ENCODE measurements at regions not wholly inside any gene's neighbourhood (a gene's known extent, or its start where the extent isn't known, plus 50 kb on each side); places are given as distances from the start of the nearest gene placed in this dataset.
"Not testable (repeated sequence)": the region's sequence is repeated elsewhere in the genome, so short reads cannot be mapped to it uniquely, and the experiment has no call there.

GRCh38 chr5:130546211-130546610 lies 618.8 kb downstream of the HINT1 start:
- DNase-seq = no peak

- DNase-seq = no peak
These were observed 619.8 kb downstream of the HINT1 start for GRCh38 chr5:130545291-130545690.

DNA sequence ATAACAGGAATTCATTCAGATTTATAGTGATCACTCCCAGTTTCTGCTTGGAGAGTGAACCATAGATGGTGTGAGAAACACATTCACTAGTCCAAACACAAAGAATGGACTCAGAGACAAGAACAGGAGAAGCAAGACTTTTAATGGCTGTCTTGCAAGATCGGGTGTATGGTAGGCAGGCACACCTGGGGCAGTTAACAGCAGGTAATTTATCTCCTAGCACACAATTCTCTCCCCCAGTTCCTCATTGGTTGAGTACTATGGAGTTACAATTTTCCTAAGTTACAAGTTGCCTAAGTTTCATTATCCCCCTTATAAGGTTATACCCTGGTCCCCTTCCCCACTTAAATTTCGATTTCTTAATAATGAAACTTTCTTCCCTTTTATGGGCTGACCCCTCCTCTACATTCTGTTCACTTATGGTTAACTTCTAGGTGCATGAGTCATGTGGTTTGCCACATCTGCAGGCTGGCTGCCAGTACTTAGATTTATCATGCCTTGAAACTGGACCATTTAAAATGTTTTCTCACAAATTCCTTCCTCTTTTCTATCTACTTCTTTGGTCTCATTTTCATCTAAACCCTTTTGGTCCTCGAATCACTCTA lies 623.3 kb downstream of the HINT1 start:
- DNase-seq = no peak

DNA sequence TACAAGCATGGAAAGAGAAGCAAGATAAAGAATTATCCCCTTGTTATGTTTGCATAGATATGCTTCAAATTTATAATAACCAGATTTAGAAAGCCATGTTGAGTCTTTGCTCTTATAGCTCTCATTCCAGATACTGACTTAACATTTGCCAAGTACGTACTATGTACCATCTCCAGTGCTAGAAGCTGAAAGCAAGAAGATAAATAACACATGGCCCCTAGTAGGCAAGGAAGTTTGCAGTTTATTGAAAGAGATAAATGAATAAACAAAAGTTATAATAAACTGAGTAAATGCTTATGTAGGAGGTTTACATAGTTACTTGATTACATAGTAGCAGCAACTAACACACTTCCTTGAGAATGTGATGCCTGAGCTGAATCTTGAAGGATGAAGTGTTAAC lies 628.4 kb downstream of the HINT1 start:
- no peak for DNase-seq

DNA sequence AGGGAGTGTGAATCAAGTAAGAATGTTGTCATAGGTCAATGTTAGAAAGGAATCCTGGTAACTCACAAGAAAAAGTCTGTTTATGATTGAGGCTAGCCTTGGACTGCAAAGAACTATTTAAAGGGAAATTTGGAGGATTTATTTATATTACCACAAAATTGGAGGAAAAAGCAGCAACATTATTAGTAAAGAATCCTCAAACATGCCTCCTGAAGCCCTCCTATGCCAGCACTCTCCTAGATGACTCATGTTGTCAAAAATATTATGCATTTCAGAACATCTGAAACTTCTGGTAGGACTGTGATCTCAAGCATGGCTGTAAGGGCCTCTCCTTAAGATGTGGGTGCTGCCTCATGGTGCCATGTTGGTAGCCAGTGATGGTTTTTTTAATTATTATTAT lies 628.5 kb downstream of the CHSY3 start:
- no peak for DNase-seq

DNA sequence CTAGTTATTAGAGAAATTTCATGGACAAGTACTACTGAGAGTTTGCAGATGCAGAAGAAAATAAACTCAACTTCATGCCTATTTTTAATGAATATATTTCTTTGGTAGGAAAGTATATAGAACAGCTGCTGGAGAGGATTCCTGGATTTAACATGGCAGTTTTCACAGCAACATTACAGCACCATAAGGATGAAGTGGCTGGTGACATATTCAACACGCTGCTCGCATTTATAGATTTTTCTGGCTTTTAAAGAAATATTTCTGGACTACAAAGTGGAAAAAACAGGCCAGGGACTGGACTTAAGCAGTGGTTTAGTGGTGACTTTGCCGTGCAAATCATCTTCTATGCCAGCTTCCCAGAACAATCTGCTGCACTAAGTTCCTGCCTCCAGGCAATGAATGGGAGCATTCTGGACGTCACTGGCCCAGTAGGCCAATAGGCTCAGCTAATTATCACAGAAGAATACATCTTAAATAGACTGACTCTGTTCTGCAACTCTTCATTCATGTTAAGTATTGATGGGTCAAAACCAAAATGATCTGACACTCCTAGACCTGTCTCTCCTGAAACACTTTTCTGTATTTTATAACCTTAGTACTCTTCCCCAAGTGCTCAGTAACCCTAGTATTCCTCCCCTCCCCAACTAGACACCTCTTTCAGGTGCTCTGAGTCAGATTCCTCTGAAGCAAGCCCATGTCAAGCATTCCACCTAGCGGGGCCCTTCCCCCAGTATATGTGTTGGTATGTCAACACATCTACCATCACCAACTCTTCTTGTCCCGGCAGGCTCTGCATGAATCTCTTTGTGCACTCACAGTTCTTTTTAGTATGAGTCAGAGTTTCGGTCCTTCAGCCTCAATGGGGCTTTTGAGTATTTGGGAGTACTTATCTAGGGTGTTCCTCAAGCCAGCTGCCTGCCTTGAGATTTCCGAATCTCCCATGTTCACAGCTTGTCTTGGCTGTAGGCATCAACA lies 625.5 kb downstream of the CHSY3 start:
- DNase-seq = no peak

- DNase-seq = no peak
These were observed 624.8 kb downstream of the CHSY3 start for GRCh38 chr5:130529111-130529510.

DNA sequence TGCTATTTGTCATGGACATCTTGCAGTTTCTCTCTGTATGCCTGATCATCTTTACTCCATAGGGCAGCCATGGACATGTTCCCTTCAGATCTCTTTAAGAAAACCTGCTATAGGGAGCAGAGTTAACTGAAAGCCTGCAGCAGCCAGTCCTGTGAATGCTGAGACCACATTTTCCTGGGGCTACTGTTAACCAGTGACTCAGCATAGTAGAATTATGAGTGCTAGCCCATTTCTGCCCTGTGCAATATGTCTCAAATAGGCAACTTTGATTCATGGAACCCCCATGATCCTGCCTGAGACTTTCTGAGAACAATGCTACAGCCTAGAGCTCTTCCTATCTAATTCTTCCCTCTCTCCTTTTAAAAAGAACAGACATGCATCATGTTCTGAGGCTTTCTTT lies 624.2 kb downstream of the CHSY3 start:
- DNase-seq = no peak

GRCh38 chr5:130526708-130527107 lies 622.4 kb downstream of the CHSY3 start:
- DNase-seq = no peak

DNA sequence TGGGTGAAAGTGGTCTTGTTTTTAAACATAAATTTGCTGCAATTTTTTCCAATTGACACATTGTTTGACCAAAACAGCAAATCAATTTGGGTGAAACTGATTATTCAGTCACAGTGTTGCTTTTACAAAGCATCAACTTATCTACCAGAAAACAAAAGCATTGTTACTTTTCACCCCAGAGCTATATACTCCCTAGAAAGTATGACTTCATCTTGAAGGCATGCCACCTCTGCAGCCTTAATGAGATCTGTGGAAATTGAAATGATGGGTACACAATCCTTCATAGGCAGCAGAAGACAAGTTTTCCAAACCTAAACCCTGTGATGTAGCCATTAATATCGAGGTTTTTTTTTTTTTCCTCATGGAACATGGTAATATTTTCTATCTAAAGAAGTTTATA lies 615.9 kb downstream of the CHSY3 start:
- no peak for DNase-seq

DNA sequence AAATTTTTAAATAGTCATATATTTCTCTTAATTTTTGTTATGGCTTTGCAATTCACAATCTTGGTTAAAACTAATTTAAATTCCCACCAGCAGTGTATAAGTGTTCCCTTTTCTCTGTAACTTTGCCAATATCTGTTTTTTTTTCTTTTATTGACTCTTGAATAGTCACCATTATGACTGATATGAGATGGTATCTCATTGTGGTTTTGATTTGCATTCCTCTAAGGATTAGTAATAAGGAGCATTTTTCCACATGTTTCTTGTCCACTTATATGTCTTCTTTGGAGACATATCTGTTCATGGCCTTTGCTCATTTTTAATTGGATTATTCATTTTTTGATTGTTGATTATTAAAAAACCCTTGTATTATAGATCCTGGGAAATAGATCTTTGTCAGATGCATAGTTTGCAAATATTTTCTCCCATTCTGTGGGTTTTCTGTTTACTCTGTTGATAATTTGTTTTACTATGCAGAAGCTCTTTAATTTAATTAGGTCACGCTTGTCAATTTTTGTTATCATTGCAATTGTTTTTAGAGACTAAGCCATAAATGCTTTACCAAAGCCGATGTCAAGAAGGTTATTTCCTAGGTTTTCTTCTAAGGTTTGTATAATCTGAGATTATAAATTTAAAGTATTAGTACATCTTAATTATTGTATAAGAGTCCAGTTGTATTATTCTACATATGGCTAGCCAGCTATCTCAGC lies 610.9 kb downstream of the CHSY3 start:
- no peak for DNase-seq

DNA sequence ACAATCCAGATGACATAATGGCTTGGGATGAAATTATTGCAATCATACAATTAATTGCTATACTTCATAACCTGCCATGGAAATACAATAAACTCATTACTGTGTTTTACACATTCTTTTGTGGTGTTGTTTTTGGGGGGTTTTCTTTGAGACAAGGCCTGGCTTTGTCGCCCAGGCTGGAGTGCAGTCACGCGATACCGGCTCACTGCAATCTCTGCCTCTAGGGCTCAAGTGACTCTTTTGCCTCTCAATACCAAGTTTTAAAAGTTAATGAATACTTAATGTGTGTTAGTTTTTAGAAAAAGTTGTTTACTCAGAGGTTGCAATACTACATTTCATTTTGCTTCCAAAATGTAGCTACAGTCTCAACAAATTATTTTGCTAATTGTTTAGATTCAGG lies 598.4 kb downstream of the CHSY3 start:
- no peak for DNase-seq

GRCh38 chr5:130501151-130501865 lies 597.0 kb downstream of the CHSY3 start:
- DNase-seq = no peak

- not testable (repeated sequence) for DNase-seq
These were observed 596.2 kb downstream of the CHSY3 start for GRCh38 chr5:130500495-130500894.

- no peak for DNase-seq
These were observed 592.0 kb downstream of the CHSY3 start for GRCh38 chr5:130496215-130496614.

DNA sequence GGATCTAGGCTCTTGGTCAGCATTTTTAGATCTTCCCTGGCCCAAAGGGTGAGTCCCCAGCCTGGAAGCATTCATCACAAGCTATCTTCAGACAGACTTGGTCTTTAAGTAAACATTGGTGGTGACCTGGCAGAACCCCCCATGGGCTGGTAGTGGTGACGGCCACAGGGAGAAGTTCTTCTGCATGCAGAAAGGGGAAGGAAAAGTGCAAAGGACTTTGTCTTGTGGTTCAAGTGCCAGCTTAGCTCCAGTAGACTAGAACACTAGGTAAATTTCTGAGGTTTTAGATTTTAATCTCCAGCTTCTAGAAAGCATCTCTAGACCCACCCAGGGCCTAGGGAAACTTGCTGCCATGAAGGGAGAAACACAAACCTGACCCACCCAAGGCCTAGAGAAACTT lies 584.0 kb downstream of the CHSY3 start:
- no peak for DNase-seq

DNA sequence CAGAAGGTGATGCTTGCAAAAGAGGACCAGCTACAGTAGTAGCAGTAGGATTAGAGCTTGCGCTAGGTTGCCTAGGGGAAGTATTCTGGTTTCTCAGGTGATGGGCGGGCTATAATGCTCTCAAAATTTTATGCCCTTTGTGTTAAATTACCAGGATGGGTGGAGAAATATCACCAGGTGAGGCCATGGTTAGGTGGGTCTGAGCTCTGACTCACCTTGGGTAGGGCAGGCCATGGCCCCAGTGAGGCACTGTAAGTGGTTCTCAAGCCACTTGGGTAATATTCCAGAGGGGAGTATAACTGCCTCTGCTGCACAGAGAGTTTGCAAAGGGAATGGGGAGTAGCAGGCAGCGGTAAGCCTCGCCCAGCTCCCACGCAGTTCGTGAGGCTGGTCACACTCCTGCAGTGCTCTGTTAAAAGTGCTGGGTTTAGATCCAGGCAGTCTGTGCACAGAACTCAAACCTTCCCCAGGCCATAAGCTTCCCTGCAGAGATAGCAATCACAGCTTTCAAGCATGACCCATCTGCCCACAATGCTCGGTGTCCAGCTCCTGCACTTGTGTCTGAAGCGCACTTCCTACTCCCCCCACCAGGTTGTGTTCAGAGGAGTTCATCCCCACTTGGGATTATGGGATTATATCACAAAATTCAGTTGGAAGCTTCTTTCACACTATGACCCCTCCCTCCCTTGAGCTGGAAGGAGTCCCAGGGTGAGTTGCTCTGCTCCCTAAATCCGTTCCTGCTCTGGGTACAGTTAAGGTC lies 575.0 kb downstream of the CHSY3 start:
- no peak for DNase-seq

GRCh38 chr5:130476325-130476724 lies 572.1 kb downstream of the CHSY3 start:
- DNase-seq = no peak

DNA sequence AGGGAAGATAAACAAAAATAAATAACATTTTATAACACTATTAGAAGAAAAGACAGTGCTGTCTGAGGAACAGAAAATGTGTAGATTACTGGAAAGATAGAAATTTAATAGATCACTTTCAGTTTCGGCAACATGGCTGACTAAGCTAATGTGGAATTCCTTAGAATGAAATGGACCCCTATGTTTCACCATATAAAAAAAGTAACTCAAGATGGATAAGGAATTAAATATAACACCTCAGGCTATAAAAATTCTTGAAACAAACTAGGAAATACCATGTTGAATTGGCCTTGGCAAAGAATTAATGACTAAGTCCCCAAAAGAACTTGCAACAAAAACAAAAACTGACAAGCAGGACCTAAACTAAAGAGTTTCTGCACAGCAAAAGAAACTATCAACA lies 558.3 kb downstream of the CHSY3 start:
- DNase-seq = no peak

GRCh38 chr5:130455175-130455574 lies 550.9 kb downstream of the CHSY3 start:
- DNase-seq = no peak

GRCh38 chr5:130452744-130453143 lies 548.5 kb downstream of the CHSY3 start:
- DNase-seq = no peak

- DNase-seq = no peak
These were observed 532.2 kb downstream of the CHSY3 start for GRCh38 chr5:130436430-130436829.
